Esophagus muscularis mucosa (tissue), 4 donors: ENCODE measurements at regions not wholly inside any gene's neighbourhood (a gene's known extent, or its start where the extent isn't known, plus 50 kb on each side); places are given as distances from the start of the nearest gene placed in this dataset.

Source experiments
- DNase-seq: peaks from one replicate; pipeline ENCODE4 v3.0.0-alpha.2; 2017; ENCODE audit errors: extremely low spot score
- H3K27ac ChIP-seq, 4 donors: fragments of 200-600 bp; sonication (generic); replicated peaks in 1 of 4; 1 replicate in 3 of 4; 2 replicates in 1 of 4; pipeline ENCODE4 v1.5.1; 2016 to 2019; ENCODE audit warnings: mild to moderate bottlenecking in 1 of 4
- H3K27me3 ChIP-seq, 4 donors: fragments of 200-600 bp; sonication (generic); one replicate each; pipeline versions ENCODE4 v1.5.1 to v1.6.0; 2016 to 2019
- H3K36me3 ChIP-seq, 4 donors: fragments of 200-600 bp; sonication (generic); one replicate each; pipeline ENCODE4 v1.5.1; 2016 to 2019
- H3K4me1 ChIP-seq, 4 donors: fragments of 200-600 bp; sonication (generic); one replicate each; pipeline ENCODE4 v1.5.1; 2016 to 2019
- H3K4me3 ChIP-seq, 4 donors: fragments of 200-600 bp; sonication (generic); 1 replicate in 2 of 4; 2 replicates in 2 of 4; pipeline ENCODE4 v1.5.1; 2016 to 2019; ENCODE audit warnings: mild to moderate bottlenecking in 4 of 4, moderate library complexity in 1 of 4
- H3K9me3 ChIP-seq, 4 donors: fragments of 200-600 bp; sonication (generic); 1 replicate in 3 of 4; 2 replicates in 1 of 4; pipeline ENCODE4 v1.5.1; 2016 to 2019
- EP300 ChIP-seq: sonication (generic); formaldehyde crosslinking; IDR thresholded peaks from one replicate; pipeline ENCODE4 v1.6.1; 2017; ENCODE audit warnings: antibody characterized with exemption
- POLR2A ChIP-seq: fragments of 450-650 bp; IDR thresholded peaks from one replicate; pipeline ENCODE4 v1.6.1; 2017; ENCODE audit warnings: antibody characterized with exemption, moderate library complexity, mild to moderate bottlenecking, low read depth
- POLR2AphosphoS5 ChIP-seq, 2 donors: sonication (generic); formaldehyde crosslinking; IDR thresholded peaks; one replicate each; pipeline ENCODE4 v1.6.1; 2017; ENCODE audit warnings: antibody characterized with exemption in 2 of 2
- WGBS: methylation state at CpG from one replicate; pipeline ENCODE4 v1.1.5; 2018; 5-methylcytosine and 5-hydroxymethylcytosine counted together
- intact Hi-C: fragments of 100-400 bp; cut with DNase I; formaldehyde crosslinking; loops from one replicate; pipeline ENCODE4 v1.15.1; 2023
- TF ChIP-seq, protein P1 (sequence below), 3 experiments: fragments of 200-600 bp in 2 of 3; fragments of 450-650 bp in 1 of 3; sonication (generic) in 2 of 3; IDR thresholded peaks; one replicate each; pipeline ENCODE4 v1.5.1; 2017 to 2019; ENCODE audit warnings: antibody characterized with exemption in 3 of 3, mild to moderate bottlenecking in 2 of 3, moderate library complexity in 1 of 3

DNA sequence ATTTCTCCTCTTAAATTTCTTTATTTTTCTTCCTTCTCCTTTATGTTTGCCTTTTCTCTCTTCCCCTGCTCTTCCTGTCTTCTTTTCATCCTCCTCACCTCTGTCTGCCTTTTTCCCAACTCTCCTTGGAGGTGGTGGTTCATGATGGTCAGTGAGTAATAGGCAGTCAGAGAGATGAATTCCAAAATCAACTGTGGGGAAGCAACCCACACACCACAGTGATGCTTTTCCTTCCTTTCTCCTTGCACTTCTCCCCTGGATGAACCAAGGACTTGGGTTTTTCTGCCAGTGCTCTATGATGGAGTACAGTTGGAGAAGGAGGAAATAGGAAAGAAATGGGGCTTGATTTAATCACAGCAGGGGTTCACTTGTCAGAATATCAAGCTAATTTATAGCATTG, 153.8 kb downstream of the DCK start:
- Histone ChIP-seq H3K36me3 (no peaks in the 10 kb centered on the region), H3K27ac (no peak overlapping the region), H3K4me1 (no peaks in the 10 kb centered on the region), H3K4me3 (no peak overlapping the region), H3K27me3 (no peaks in the 10 kb centered on the region), H3K9me3 (no peaks in the 10 kb centered on the region)
- no peak for DNase-seq
- TF ChIP-seq EP300 = no peak
- TF ChIP-seq POLR2A = no peak
- no peak for TF ChIP-seq POLR2AphosphoS5 (IDR thresholded peaks at IDR 0.05)
- TF ChIP-seq, protein P1, sequence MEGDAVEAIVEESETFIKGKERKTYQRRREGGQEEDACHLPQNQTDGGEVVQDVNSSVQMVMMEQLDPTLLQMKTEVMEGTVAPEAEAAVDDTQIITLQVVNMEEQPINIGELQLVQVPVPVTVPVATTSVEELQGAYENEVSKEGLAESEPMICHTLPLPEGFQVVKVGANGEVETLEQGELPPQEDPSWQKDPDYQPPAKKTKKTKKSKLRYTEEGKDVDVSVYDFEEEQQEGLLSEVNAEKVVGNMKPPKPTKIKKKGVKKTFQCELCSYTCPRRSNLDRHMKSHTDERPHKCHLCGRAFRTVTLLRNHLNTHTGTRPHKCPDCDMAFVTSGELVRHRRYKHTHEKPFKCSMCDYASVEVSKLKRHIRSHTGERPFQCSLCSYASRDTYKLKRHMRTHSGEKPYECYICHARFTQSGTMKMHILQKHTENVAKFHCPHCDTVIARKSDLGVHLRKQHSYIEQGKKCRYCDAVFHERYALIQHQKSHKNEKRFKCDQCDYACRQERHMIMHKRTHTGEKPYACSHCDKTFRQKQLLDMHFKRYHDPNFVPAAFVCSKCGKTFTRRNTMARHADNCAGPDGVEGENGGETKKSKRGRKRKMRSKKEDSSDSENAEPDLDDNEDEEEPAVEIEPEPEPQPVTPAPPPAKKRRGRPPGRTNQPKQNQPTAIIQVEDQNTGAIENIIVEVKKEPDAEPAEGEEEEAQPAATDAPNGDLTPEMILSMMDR (IDR thresholded peaks at IDR 0.05) = no peak
- intact Hi-C loops = no loop called here

DNA sequence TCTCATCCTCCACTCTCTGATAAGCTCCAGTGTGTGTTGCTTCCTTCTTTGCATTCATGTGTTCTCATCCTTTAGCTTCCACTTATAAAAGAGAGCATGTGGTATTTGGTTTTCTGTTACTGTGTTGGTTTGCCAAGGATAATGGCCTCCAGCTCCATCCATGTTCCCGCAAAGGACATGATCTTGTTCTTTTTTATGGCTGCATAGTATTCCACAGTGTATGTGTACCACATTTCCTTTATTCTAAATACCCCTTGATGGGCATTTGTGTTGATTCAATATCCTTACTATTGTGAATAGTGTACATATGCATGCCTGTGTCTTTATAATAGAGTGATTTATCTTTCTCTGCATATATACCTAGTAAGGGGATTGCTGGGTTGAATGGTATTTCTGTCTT, 155.1 kb downstream of the DCK start:
- Histone ChIP-seq H3K36me3 (no peaks in the 10 kb centered on the region), H3K27me3 (no peaks in the 10 kb centered on the region), H3K27ac (no peak overlapping the region), H3K4me3 (no peak overlapping the region), H3K4me1 (no peaks in the 10 kb centered on the region), H3K9me3 (no peaks in the 10 kb centered on the region)
- DNase-seq = no peak
- 92% methylated on average over 1 of the region's 1 CpG for WGBS
- TF ChIP-seq EP300 (no peak), POLR2A (no peak), POLR2AphosphoS5 (IDR thresholded peaks at IDR 0.05) (no peak)
- TF ChIP-seq, protein P1 (IDR thresholded peaks at IDR 0.05) = no peak
- intact Hi-C loops = no loop called here

DNA sequence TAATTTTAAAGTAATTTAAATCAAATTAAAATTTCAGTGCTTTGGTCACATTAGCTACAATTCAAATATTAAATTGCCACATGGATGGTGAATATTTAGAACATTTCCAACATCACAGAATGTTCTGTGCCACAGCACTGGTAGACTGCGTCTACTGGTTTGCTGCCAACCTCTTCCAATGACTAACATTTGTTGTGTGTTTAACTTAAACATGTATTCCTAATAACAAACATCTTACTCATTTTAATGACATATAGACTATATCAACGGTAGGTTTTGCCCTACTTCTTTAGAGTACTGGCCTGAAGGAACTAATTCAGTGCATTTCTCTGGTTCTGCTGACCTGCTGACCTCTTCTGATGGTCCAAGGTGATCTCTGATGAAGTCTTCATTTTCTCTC, 157.6 kb downstream of the DCK start:
- Histone ChIP-seq H3K4me1 (no peaks in the 10 kb centered on the region), H3K27ac (no peak overlapping the region), H3K36me3 (no peaks in the 10 kb centered on the region), H3K9me3 (no peaks in the 10 kb centered on the region), H3K27me3 (no peaks in the 10 kb centered on the region), H3K4me3 (no peak overlapping the region)
- no peak for DNase-seq
- no peak for TF ChIP-seq POLR2A
- no peak for TF ChIP-seq POLR2AphosphoS5 (IDR thresholded peaks at IDR 0.05)
- TF ChIP-seq, protein P1 (IDR thresholded peaks at IDR 0.05) = no peak
- no peak for TF ChIP-seq EP300
- WGBS = 91% methylated on average over 2 of the region's 2 CpGs
- intact Hi-C loops = no loop called here

DNA sequence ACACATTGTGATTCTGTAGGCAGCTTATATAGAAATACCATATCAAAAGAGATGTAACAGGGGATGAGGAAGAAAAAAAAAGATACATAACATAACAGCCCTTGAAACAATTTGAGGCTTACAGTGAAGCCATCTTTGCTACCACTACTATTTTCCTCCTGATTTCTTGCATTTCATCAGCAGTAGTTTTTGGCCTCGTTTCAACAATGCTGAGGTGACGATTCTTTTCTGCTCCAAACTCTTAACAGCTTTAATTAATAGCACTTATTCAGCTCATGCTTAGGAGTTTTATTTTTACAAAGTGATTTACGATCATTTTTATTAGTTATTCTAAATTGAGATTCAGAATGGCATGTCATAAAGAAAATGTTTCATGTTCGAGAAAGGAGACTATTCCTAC, 163.2 kb downstream of the DCK start:
- Histone ChIP-seq H3K4me3 (no peak overlapping the region), H3K4me1 (no peaks in the 10 kb centered on the region), H3K27ac (no peak overlapping the region), H3K36me3 (no peaks in the 10 kb centered on the region), H3K9me3 (no peaks in the 10 kb centered on the region), H3K27me3 (no peaks in the 10 kb centered on the region)
- intact Hi-C loops = no loop called here
- TF ChIP-seq EP300 (no peak), POLR2AphosphoS5 (IDR thresholded peaks at IDR 0.05) (no peak), POLR2A (no peak)
- TF ChIP-seq, protein P1 (IDR thresholded peaks at IDR 0.05) = no peak
- DNase-seq = no peak
- 38% methylated on average over 4 of the region's 4 CpGs for WGBS

DNA sequence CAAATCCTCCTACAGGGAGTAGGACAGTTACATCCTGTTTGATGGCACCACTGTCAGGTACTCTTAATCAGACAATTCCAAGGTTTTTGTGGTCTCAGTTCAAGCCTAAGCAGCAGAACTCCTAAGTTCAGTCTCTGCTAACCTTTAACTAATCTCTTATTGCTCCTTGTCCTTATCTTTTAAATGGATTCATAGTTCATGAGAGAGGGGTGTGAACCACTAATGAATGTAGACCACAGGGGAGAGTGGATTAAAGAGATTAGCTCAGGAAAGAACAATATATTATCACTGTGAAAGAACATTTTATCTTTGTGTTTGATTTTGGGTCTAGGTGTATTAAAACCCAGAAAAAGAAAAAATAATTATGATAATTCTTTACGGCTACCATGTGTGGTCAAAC, 168.9 kb downstream of the DCK start:
- no peaks in the 10 kb centered on the region for H3K36me3 ChIP-seq
- 94% methylated on average over 1 of the region's 1 CpG for WGBS
- H3K4me3 ChIP-seq = no peak overlapping the region
- H3K27me3 ChIP-seq = no peaks in the 10 kb centered on the region
- no peaks in the 10 kb centered on the region for H3K4me1 ChIP-seq
- intact Hi-C loops = no loop called here
- DNase-seq = no peak
- no peaks in the 10 kb centered on the region for H3K9me3 ChIP-seq
- TF ChIP-seq EP300 (no peak), POLR2A (no peak), POLR2AphosphoS5 (IDR thresholded peaks at IDR 0.05) (no peak)
- TF ChIP-seq, protein P1 (IDR thresholded peaks at IDR 0.05) = no peak
- H3K27ac ChIP-seq = no peak overlapping the region
